ENCODE measurements at regions not wholly inside any gene's neighbourhood (a gene's known extent, or its start where the extent isn't known, plus 50 kb on each side); places are given as distances from the start of the nearest gene placed in this dataset.

DNA sequence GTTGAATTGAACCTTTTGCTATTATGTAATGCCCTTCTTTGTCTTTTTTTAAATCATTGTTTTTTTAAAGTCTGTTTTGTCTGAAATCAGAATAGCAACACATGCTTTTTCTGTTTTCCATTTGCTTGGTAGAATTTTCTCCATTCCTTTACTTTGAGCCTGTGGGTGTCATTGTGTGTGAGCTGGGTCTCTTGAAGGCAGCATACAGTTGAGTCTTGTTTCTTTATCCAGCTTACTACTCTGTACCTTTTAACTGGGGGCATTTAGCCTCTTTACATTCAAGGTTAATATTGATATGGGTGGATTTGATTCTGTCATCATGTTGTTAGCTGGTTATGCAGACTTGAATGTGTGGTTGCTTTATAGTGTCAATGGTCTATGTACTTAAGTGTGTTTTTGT lies 292.0 kb downstream of the MAP2K4 start:
- TF ChIP-seq ZNF274 (IDR thresholded peaks at IDR 0.05; ENCODE audit: low read depth, low read length) (no peak), YY1 (IDR thresholded peaks at IDR 0.05; ENCODE audit: insufficient read depth, insufficient read length) (no peak)
